IPS-NIHi7 (cell line): ENCODE measurements at regions not wholly inside any gene's neighbourhood (a gene's known extent, or its start where the extent isn't known, plus 50 kb on each side); places are given as distances from the start of the nearest gene placed in this dataset.
"Not testable (repeated sequence)": the region's sequence is repeated elsewhere in the genome, so short reads cannot be mapped to it uniquely, and the experiment has no call there.

Experiments used
- DNase-seq: peaks from one replicate; pipeline ENCODE4 v3.0.0; 2012; ENCODE audit warnings: mixed read lengths; ENCODE audit errors: extremely low spot score

DNA sequence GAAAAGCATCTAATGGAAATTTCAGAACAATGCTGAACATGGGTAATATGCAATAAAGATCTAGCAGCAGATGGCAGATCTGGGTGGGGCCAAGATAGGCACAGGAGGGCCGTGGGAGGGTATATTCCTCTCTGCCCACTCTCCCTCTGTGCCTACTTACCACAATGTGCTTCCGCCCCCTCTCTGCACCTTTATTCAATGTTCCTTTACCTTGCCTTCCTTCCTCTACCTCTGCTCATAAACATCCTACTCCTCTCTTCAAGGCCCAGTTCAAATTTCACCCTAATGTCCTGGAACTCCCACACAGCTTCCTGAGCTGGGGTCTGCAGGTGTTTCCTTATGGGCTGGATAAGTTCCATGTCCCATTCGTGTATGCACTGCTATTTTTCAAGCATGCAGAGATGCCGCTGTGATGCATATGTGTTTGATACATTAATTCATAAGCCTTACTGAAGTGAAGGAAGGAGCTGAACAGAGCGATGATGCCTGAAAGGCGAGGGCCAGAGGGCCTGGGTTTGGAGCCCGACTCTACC lies 65.6 kb upstream of the EDEM3 start:
- DNase-seq: no peak

GRCh38 chr1:184818646-184819045 lies 64.0 kb upstream of the EDEM3 start:
- DNase-seq: no peak

DNA sequence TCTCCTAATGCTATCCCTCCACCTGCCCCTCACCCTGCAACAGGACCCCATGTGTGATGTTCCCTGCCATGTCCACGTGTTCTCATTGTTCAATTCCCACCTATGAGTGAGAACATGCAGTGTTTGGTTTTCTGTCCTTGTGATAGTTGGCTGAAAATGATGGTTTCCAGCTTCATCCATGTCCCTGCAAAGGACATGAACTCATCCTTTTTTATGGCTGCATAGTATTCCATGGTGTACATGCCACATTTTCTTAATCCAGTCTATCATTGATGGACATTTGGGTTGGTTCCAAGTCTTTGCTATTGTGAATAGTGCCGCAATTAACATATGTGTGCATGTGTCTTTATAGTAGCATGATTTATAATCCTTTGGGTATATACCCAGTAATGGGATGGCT lies 62.3 kb upstream of the EDEM3 start:
- DNase-seq: not testable (repeated sequence)

DNA sequence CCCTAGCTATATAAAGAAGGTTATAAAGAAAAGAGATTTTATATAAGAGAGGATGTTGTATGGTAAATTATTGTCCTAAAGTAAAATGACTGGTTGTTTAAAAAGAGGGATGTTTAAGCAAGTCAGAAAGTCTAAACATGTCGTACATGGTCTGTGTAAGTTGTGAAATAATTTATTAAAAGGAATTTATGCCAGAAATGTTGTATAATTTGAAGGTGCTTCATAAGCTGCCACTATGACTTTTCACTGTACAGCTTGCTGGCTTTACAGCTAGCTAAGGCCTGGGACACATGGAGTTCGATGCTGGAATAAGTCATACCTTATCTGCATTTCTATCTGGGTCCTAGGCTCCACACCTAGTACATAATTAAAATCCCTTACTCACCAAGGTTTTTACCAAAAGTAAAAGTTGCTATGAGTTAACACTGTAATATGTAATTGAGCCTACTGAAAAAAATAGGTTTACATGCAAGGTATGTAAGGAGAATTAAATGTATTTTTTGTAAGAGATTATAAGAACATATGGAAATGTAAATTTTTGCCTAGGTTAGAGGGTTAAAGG lies 59.0 kb upstream of the EDEM3 start:
- no peak for DNase-seq

DNA sequence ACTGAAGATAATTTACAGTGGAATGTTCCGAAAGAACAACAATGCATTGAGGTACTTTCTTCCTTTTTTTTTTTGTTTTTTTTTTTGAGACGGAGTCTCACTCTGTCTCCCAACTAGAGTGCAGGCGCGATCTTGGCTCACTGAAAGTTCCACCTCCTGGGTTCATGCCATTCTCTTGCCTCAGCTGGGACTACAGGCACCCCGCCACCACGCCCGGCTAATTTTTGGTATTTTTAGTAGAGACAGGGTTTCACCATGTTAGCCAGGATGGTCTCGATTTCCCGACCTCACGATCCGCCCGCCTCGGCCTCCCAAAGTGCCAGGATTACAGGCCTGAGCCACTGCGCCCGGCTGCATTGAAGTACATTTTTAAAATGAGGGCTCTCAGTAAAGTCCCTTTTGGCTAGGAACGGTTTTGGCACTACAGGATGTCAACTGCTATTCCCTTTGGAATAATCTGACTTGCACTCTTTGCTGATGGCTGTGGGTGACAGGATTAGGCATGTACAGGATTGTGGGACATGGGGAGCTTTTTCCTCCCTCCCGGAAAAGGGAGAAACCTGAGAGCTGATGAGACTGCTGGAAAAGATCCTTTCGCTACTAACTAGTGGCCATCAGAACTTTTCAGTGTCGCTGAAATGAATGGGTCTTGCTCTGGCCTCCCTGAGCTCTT lies 56.9 kb upstream of the EDEM3 start:
- no peak for DNase-seq

DNA sequence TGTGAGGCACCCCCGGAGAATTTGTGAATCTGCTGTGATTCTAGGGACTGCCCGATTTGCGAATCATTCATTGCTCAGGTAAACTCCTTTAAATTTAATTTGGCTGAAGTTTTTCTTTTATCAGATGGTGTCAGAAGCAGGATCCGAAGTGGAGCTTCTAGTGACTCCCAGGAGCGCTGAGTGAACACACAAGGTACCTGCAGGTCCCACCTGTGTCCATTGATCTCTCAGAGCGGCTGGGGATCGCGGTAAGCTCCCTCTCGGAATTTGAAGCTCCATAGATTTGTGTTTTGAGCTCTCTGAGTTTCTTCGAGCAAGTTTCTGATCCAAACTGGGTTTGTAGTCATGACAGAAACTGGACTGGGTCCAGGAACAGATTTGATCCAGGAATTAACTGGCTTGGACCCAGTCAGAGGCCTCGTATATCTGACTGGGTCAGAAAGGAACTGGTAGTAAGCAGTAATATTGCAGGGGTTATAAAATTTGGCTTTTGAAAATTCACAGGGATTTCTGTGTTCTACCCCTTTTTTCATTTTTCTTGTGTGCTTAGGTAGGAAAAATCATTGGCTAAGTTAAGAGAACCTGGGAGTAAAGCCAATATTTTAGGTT lies 56.2 kb upstream of the EDEM3 start:
- no peak for DNase-seq

DNA sequence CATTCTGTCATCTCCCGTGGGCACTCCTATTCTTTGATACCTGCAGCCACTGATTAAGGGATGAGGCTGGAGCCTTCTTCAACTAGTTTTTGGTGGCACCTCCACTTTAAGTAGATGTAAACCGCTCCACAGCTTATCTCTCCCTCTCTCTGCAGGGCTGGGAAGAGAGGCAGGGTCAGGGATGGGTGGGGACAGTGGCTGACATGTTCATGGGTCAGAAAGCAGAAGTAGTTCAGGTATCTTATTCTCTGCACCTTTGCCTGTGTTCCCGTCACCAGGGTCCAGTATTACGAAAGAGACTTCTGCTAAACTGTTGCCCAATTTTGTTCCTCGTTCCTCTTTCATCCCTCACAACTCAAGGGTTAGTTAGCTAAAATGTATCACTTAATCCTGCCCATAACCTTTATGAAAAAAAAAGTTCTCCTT lies 51.7 kb upstream of the EDEM3 start:
- DNase-seq: no peak

DNA sequence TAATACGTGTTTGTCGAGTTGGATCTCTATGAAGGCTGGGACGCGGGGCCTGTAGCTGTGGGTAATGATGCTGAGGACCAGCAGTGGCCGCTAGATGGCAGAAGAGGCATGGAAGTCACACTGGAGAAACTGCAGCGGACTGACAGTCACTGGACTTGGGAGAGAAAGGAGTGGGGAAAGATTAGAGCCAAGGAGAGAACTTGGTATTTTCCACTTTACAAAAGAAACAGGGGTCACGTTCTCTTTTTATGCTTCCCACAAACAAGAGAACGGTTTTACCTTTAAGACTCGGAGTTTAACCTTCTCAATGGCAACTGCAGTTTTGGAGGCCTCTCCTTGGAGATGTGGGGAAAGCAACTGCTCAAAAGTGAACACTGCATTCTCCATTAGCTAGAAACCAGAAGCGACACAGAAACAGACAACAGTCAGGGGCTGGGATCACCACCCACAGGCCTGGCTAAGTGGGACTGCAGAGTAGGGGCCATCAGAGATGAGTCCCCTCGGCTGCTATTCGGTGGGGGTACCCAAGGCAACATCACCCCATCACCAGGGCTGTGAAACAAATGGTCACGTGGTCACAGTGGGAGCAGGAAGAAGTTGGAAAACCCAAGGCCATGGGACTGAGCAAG lies 51.1 kb upstream of the EDEM3 start:
- peak; percentile 91 for DNase-seq
